Progenitor cell of endocrine pancreas (in vitro differentiated cells): ENCODE measurements at regions not wholly inside any gene's neighbourhood (a gene's known extent, or its start where the extent isn't known, plus 50 kb on each side); places are given as distances from the start of the nearest gene placed in this dataset.
A peak's percentile ranks its signal among the peaks of the same experiment; 100 is the strongest.

Source experiments
- DNase-seq: peaks from one replicate; pipeline ENCODE4 v3.0.0; 2021; ENCODE audit warnings: low spot score; ENCODE audit not compliant: unreplicated experiment
- H3K27ac Mint-ChIP-seq: 2 replicates; pipeline ENCODE4 v1.8.0; 2021; ENCODE audit warnings: mild to moderate bottlenecking, moderate library complexity, mixed read lengths
- H3K27me3 Mint-ChIP-seq: 2 replicates; pipeline ENCODE4 v1.8.0; 2021; ENCODE audit warnings: mixed read lengths
- H3K36me3 Mint-ChIP-seq: 2 replicates; pipeline ENCODE4 v1.8.0; 2022; ENCODE audit warnings: mixed read lengths; ENCODE audit not compliant: insufficient read depth
- H3K4me1 Mint-ChIP-seq: 2 replicates; pipeline ENCODE4 v1.8.0; 2021; ENCODE audit warnings: low read depth, mixed read lengths
- H3K4me3 Mint-ChIP-seq: 2 replicates; pipeline ENCODE4 v1.8.0; 2021; ENCODE audit warnings: low read depth, mild to moderate bottlenecking, moderate library complexity, mixed read lengths
- H3K9me3 Mint-ChIP-seq: 2 replicates; pipeline ENCODE4 v1.8.0; 2021; ENCODE audit warnings: low read depth, mixed read lengths
- TF ChIP-seq, protein P1 (sequence below): fragments of 200-600 bp; sonication (generic); IDR thresholded peaks from one replicate; pipeline ENCODE4 v1.5.0; 2021; ENCODE audit warnings: antibody characterized with exemption, mild to moderate bottlenecking; ENCODE audit not compliant: unreplicated experiment

DNA sequence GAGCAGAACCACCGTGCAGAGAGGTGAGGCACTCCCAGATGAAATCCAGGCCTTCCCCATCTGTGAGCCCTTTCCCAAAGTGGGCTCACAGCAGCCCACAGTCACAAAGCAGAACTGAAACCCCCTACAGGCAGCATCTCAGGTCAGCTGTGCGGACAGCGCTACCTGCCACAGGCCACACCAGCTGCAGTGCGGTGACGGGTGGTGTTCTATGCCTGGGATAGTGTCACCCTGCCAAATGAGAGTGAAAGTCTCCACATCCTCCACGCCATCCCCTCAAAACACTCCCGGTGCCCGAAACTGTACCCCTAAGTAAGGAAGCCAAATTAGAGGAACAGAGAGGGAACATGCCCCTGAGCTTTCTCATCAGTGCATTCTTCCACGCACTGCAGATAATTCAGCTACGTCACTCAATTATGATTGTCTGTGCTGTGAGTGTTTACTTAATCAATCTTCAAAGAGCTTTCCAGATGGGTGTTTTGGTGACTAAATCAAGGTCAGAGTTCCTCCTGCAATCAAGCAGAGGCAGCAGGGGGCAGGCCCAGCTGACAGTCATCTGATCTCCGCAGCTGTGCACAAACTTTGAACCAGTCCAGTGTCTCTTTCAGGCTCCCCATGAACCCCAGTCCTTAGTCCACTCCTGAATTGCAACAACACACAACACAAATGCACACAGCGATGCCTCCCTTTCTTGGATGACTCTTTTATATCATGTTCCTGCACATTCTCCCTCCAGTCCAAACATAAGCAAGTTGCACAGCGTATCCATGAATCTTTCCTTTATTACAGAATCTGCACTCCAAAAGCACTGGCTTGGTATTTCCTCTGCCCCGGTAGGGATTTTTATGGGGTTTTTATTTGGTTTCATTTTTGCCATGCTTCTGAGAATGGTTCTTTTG is 150.0 kb downstream of the TOMM20 start:
- Mint-ChIP-seq H3K27ac (peak overlapping the region; percentile 88), H3K4me3 (no peak overlapping the region), H3K27me3 (no peaks in the 10 kb centered on the region), H3K4me1 (peaks cover 36% of the 10 kb centered on the region), H3K9me3 (no peaks in the 10 kb centered on the region), H3K36me3 (no peaks in the 10 kb centered on the region)
- TF ChIP-seq, protein P1, sequence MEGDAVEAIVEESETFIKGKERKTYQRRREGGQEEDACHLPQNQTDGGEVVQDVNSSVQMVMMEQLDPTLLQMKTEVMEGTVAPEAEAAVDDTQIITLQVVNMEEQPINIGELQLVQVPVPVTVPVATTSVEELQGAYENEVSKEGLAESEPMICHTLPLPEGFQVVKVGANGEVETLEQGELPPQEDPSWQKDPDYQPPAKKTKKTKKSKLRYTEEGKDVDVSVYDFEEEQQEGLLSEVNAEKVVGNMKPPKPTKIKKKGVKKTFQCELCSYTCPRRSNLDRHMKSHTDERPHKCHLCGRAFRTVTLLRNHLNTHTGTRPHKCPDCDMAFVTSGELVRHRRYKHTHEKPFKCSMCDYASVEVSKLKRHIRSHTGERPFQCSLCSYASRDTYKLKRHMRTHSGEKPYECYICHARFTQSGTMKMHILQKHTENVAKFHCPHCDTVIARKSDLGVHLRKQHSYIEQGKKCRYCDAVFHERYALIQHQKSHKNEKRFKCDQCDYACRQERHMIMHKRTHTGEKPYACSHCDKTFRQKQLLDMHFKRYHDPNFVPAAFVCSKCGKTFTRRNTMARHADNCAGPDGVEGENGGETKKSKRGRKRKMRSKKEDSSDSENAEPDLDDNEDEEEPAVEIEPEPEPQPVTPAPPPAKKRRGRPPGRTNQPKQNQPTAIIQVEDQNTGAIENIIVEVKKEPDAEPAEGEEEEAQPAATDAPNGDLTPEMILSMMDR, result no peak
- no peak for DNase-seq

DNA sequence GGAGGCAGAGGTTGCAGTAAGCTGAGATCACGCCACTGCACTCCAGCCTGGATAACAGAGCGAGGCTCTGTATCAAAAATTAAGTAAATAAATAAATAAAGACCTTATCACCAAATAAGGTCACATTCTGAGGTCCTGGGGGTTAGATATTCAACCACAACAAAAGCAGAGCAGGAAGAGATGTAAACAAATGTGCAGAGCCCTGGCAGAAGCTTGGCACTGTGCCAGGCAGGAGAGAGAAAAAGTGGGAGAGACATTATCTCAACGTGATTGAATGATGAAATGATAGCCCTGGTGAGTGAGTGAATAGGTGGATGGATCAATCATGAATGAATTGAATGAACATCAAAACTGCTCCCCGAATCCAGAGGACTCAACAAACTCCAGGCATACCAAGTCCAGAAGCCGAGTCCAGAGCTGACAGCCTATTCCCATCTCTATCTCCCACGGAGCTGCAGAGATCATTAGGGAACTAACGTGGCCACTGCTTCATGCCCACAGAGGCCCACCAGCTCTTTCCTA is 150.7 kb downstream of the TOMM20 start:
- Mint-ChIP-seq H3K4me1 (peaks cover 39% of the 10 kb centered on the region), H3K27me3 (no peaks in the 10 kb centered on the region), H3K36me3 (no peaks in the 10 kb centered on the region), H3K4me3 (no peak overlapping the region), H3K9me3 (no peaks in the 10 kb centered on the region), H3K27ac (peak overlapping the region; percentile 56)
- DNase-seq, result no peak
- TF ChIP-seq, protein P1, result no peak

DNA sequence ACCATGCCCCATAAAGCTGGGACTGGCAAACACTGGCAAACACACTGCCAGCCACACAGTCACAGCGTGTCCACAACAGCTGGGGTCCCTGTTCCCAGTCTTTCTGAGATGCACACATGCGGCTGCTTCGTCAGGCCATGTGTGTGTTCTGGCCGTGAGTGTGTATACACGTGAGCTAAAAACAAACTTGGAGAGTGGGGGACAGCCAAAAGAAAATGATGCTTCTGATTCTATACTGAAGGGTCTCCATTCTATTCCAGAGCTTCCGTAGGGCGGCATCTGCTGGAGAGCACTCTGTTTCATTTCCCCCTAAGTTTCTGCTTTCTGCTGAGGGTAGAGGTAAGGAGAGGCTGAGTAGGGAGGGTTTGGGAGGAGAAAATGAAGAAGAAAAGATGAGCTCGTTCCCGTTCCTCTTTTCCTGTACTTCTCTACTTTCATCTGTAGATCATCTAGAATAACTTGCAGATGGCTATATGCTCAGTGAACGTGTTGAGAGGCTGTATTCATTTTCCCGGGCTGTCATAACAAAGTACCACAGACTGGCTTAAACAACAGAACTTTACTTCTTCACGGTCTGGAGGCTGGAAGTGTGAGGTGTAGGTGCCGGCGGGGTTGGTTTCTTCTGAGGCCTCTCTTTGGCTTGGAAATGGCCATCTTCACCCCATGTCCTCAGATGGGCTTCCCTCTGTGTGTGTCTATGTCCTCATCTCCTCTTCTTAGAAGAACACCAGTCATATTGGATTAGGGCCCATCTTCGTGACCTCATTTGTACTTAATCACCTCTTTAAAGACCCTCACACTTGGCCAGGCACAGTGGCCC is 151.6 kb downstream of the TOMM20 start:
- H3K4me3 Mint-ChIP-seq, result no peak overlapping the region

DNA sequence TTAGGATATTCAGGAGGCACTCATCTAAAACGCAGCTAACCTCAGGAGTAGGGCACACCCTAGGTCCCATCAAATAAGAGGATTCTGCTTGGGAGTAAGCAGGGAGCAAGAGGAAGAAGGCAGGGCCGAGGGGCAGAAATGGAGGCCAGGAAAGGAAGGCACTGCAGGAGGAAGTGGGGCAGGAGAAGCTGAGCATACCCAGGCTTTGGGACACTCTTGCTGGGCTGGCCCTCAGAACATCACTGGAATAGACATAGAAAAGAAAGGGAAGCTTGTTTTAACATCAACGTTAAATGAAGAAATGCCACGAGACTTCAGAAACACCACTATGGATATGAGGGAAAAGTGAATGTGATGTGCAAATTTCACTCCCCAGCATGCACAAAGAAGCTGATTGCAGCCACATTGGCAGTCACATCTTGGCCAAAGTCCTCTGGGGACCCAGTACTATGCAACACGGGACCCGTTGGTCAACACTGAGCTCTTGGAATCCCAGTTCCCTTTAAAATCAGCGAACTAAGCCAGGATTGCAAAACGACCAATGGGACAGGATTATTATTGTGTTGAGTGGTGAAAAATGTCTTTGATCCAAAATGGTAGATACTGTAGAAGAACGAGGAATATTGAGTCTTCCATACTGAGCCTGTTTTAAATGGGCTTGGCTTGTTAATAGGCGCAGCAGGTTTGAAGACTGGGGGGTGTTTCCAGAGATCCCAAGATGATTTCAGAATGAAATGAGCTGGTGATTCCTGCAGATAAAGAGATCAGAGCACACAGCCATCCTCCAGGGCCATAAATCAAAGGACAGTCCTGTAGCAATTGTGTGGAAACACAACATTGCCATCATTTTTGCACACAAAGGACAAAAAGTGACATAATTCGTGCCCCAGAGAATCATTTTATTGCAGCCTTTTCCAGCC is 152.4 kb downstream of the TOMM20 start:
- no peaks in the 10 kb centered on the region for H3K27me3 Mint-ChIP-seq
- no peaks in the 10 kb centered on the region for H3K9me3 Mint-ChIP-seq

More for the DNA sequence above, 151.6 kb downstream of the TOMM20 start:
- H3K4me1 Mint-ChIP-seq, result peaks cover 44% of the 10 kb centered on the region
- H3K9me3 Mint-ChIP-seq, result no peaks in the 10 kb centered on the region
- DNase-seq, result no peak
- no peaks in the 10 kb centered on the region for H3K36me3 Mint-ChIP-seq
- TF ChIP-seq, protein P1, result no peak
- H3K27me3 Mint-ChIP-seq, result no peaks in the 10 kb centered on the region
- no peak overlapping the region for H3K27ac Mint-ChIP-seq

More for the DNA sequence above, 152.4 kb downstream of the TOMM20 start:
- Mint-ChIP-seq H3K4me3 (no peak overlapping the region), H3K36me3 (no peaks in the 10 kb centered on the region), H3K4me1 (peaks cover 53% of the 10 kb centered on the region), H3K27ac (no peak overlapping the region)
- DNase-seq, result no peak
- TF ChIP-seq, protein P1, result no peak
